ENCODE measurements at regions not wholly inside any gene's neighbourhood (a gene's known extent, or its start where the extent isn't known, plus 50 kb on each side); places are given as distances from the start of the nearest gene placed in this dataset.
A peak's percentile ranks its signal among the peaks of the same experiment; 100 is the strongest.

- Histone ChIP-seq H3K79me1 (ENCODE audit: low read depth in 1 of 2, low read length in 2 of 2) (no peaks in the 10 kb centered on the region), H2BK20ac (ENCODE audit: low read depth, low read length) (no peak overlapping the region), H4K5ac (ENCODE audit: low read depth, low read length) (no peak overlapping the region), H3K18ac (ENCODE audit: low read depth, low read length) (no peak overlapping the region), H2BK120ac (ENCODE audit: low read depth, low read length) (no peak overlapping the region), H3K36me3 (ENCODE audit: control insufficient read depth, insufficient read depth, low read length) (no peaks in the 10 kb centered on the region), H3K56ac (ENCODE audit: extremely low read depth, insufficient read depth, low read length) (no peak overlapping the region), H3K27me3 (ENCODE audit: control insufficient read depth, insufficient read depth, low read length) (peaks cover 13% of the 10 kb centered on the region), H2BK15ac (ENCODE audit: low read depth, low read length) (no peak overlapping the region), H3K4me2 (ENCODE audit: low read depth, low read length) (no peak overlapping the region), H3K9ac (ENCODE audit: low read depth, low read length) (no peak overlapping the region), H2BK5ac (ENCODE audit: low read depth, low read length, poor library complexity, severe bottlenecking) (no peak overlapping the region), H3K9me1 (ENCODE audit: insufficient read depth, low read length) (no peaks in the 10 kb centered on the region), H3K4me3 (ENCODE audit: insufficient read depth, low read depth, low read length) (no peak overlapping the region), H2AK9ac (replicated peaks; ENCODE audit: low read depth, low read length, poor library complexity) (no peak overlapping the region), H4K20me1 (ENCODE audit: insufficient read depth, low read length) (no peaks in the 10 kb centered on the region), H4K8ac (ENCODE audit: low read depth in 2 of 2, low read length in 2 of 2) (no peak overlapping the region), H3K4ac (ENCODE audit: low read depth, low read length) (no peak overlapping the region), H2AK5ac (ENCODE audit: low read depth, low read length) (no peak overlapping the region; the same call in 1 of the 2 replicates), H3K4me1 (ENCODE audit: control insufficient read depth, insufficient read depth, low read length) (no peaks in the 10 kb centered on the region), H4K91ac (ENCODE audit: insufficient read depth, low read depth, low read length) (no peak overlapping the region), H3K9me3 (ENCODE audit: control insufficient read depth, insufficient read depth, low read length) (no peaks in the 10 kb centered on the region), H3K14ac (replicated peaks; ENCODE audit: low read depth, low read length) (no peak overlapping the region), H3K27ac (ENCODE audit: insufficient read depth, low read length) (no peak overlapping the region), H3K23ac (ENCODE audit: low read depth, low read length) (no peak overlapping the region), H2AFZ (replicated peaks; ENCODE audit: low read length, poor library complexity) (no peak overlapping the region)
- in situ Hi-C loops (cut with MboI; ENCODE audit: low sequenced_read_pairs), result no loop called here
- ChIA-PET POLR2A (ENCODE audit: unreplicated experiment) (no interaction called here), CTCF (interaction anchor here (0.6 kb wide), 1 partner anchor 388 kb away, joined by 3 read pairs; no protein-coding TSS in a partner anchor)
- dilution Hi-C loops (cut with HindIII; ENCODE audit: low sequenced_read_pairs, unreplicated experiment), result no loop called here
- TF ChIP-seq MAFK (IDR thresholded peaks at IDR 0.05; ENCODE audit: low read depth, low read length) (no peak), FOS (IDR thresholded peaks at IDR 0.05; ENCODE audit: low read depth, low read length) (no peak), BHLHE40 (IDR thresholded peaks at IDR 0.05; ENCODE audit: low read depth, low read length) (no peak), NFE2L2 (IDR thresholded peaks at IDR 0.05; ENCODE audit: low read depth, low read length) (no peak), POLR2A (IDR thresholded peaks at IDR 0.05; ENCODE audit: low read depth, low read length) (no peak), MXI1 (IDR thresholded peaks at IDR 0.05; ENCODE audit: borderline replicate concordance, low read depth, low read length) (no peak), RAD21 (IDR thresholded peaks at IDR 0.05; ENCODE audit: low read length) (no peak), CHD1 (IDR thresholded peaks at IDR 0.05; ENCODE audit: low read depth, low read length) (no peak), CEBPB (IDR thresholded peaks at IDR 0.05; ENCODE audit: low read depth, low read length) (no peak), MAZ (IDR thresholded peaks at IDR 0.05; ENCODE audit: borderline replicate concordance, low read depth, low read length) (no peak), ELK1 (IDR thresholded peaks at IDR 0.05; ENCODE audit: borderline replicate concordance, low read depth, low read length) (no peak), SMC3 (IDR thresholded peaks at IDR 0.05; ENCODE audit: low read depth, low read length) (no peak), RFX5 (IDR thresholded peaks at IDR 0.05; ENCODE audit: low read depth, low read length) (no peak), USF2 (IDR thresholded peaks at IDR 0.05; ENCODE audit: low read depth, low read length) (no peak), RCOR1 (IDR thresholded peaks at IDR 0.05; ENCODE audit: insufficient replicate concordance, low read length) (no peak), CTCF (conservative IDR thresholded peaks at IDR 0.05; ENCODE audit: low read depth, low read length) (no peak)
- no peak for DNase-seq
- no CpG with 5 or more reads among the region's 4 CpGs for WGBS, 2 experiments (ENCODE audit: extremely low coverage in 2 of 2, insufficient read length in 1 of 2)
- ATAC-seq (ENCODE audit: low read depth), result peak; percentile 35
- BruUV-seq (replicated peaks), result no TSS peak
- intact Hi-C loops (cut with micrococcal nuclease), result no loop called here
Measured at GRCh38 chr10:76675951-76676587, 961.5 kb downstream of the KCNMA1 start.
